A549 (cell line): ENCODE measurements at regions not wholly inside any gene's neighbourhood (a gene's known extent, or its start where the extent isn't known, plus 50 kb on each side); places are given as distances from the start of the nearest gene placed in this dataset.

ENCODE experiments used
- ATAC-seq, 2 experiments: fragments of 200-7000 bp in 1 of 2; fragments of >200 bp in 1 of 2; cut with Nextera tagmentation in 1 of 2; cut with Tn5 transposase in 1 of 2; 3 replicates each; pipeline versions ENCODE4 v1.8.0 to v1.9.1; 2018 to 2020; ENCODE audit warnings: mild to moderate bottlenecking in 1 of 2, moderate library complexity in 1 of 2
- CTCF ChIA-PET: fragments of 300-600 bp; sonication (Branson Sonifier 250); formaldehyde crosslinking; extraction: SDS; loops from one replicate; lab custom pipeline; 2021; ENCODE audit warnings: antibody characterized with exemption, inconsistent platforms; lab: Yijun Ruan, JAX
- POLR2A ChIA-PET: fragments of 350-600 bp; formaldehyde crosslinking; extraction: SDS; loops from one replicate; lab custom pipeline; 2021; ENCODE audit warnings: antibody characterized with exemption, inconsistent platforms; lab: Yijun Ruan, JAX
- DNase-seq, 2 experiments: peaks; one replicate each; pipeline versions ENCODE4 v3.0.0 to v3.0.0-alpha.2; 2011 to 2016; ENCODE audit warnings: low read depth in 1 of 2, low spot score in 1 of 2
- FAIRE-seq: peaks from 2 replicates; lab custom pipeline; 2011; peaks lifted over from hg19 to GRCh38; lab: Jason Lieb, UNC
- H3K27ac ChIP-seq, 2 experiments: fragments of >200 bp; sonication (Bioruptor Twin); formaldehyde crosslinking; 3 replicates each; pipeline ENCODE4 v1.5.1; 2016 to 2017
- H3K4me1 ChIP-seq: fragments of >200 bp; sonication (Bioruptor Twin); formaldehyde crosslinking; 3 replicates; pipeline ENCODE4 v1.6.1; 2016
- H3K4me2 ChIP-seq: fragments of >200 bp; sonication (Bioruptor Twin); formaldehyde crosslinking; 3 replicates; pipeline ENCODE4 v1.6.1; 2016
- H3K4me3 ChIP-seq: fragments of >200 bp; sonication (Bioruptor Twin); formaldehyde crosslinking; 3 replicates; pipeline ENCODE4 v1.5.1; 2016
- H3K9me3 ChIP-seq: fragments of >200 bp; sonication (Bioruptor Twin); formaldehyde crosslinking; 3 replicates; pipeline ENCODE4 v1.6.1; 2016
- CHD2 ChIP-seq: fragments of 150-350 bp; IDR thresholded peaks from 2 replicates; pipeline ENCODE4 v1.6.1; 2014; ENCODE audit warnings: low read length; ENCODE audit not compliant: partially characterized antibody
- CHD4 ChIP-seq: fragments of 200-600 bp; sonication (generic); IDR thresholded peaks from 2 replicates; pipeline ENCODE4 v1.6.1; 2016; ENCODE audit warnings: antibody characterized with exemption, mild to moderate bottlenecking, borderline replicate concordance
- CTCF ChIP-seq: fragments of >200 bp; sonication (Bioruptor Twin); formaldehyde crosslinking; IDR thresholded peaks from 3 replicates; pipeline ENCODE4 v1.5.1; 2016
- EHF ChIP-seq: fragments of 250-450 bp; sonication (Bioruptor Pico); IDR thresholded peaks from 2 replicates; pipeline ENCODE4 v1.5.0; 2020; ENCODE audit warnings: mild to moderate bottlenecking
- HDAC2 ChIP-seq: fragments of 200-600 bp; sonication (generic); IDR thresholded peaks from 2 replicates; pipeline ENCODE4 v1.6.1; 2016
- HOXB13 ChIP-seq: fragments of 250-450 bp; sonication (Bioruptor Pico); IDR thresholded peaks from 2 replicates; pipeline ENCODE4 v1.5.0; 2020; ENCODE audit warnings: low read depth, mild to moderate bottlenecking, moderate library complexity
- KDM1A ChIP-seq: fragments of 200-600 bp; sonication (generic); IDR thresholded peaks from 2 replicates; pipeline ENCODE4 v1.6.1; 2016; ENCODE audit warnings: low read depth, mild to moderate bottlenecking
- MAZ ChIP-seq: fragments of 150-350 bp; IDR thresholded peaks from 2 replicates; pipeline ENCODE4 v1.6.1; 2014; ENCODE audit warnings: antibody characterized with exemption, low read depth, low read length, borderline replicate concordance
- PBX3 ChIP-seq: IDR thresholded peaks from 2 replicates; pipeline ENCODE4 v1.6.1; 2012
- POLR2AphosphoS2 ChIP-seq: conservative IDR thresholded peaks from 2 replicates; pipeline ENCODE4 v1.6.1; 2012; ENCODE audit warnings: low read length, improper control_type of control experiment, inconsistent platforms
- RARB ChIP-seq: fragments of 250-450 bp; sonication (Bioruptor Pico); IDR thresholded peaks from 2 replicates; pipeline ENCODE4 v1.8.0; 2021; ENCODE audit warnings: mild to moderate bottlenecking, moderate library complexity
- REST ChIP-seq: fragments of 200-600 bp; sonication (generic); IDR thresholded peaks from 2 replicates; pipeline ENCODE4 v1.6.1; 2016; ENCODE audit warnings: antibody characterized with exemption, mild to moderate bottlenecking, moderate library complexity
- RNF2 ChIP-seq: fragments of 200-600 bp; sonication (generic); IDR thresholded peaks from 2 replicates; pipeline ENCODE4 v1.6.1; 2016; ENCODE audit warnings: low read depth, mild to moderate bottlenecking, antibody characterized with exemption, moderate library complexity, borderline replicate concordance
- SMC3 ChIP-seq: fragments of >200 bp; sonication (Bioruptor Twin); formaldehyde crosslinking; IDR thresholded peaks from 3 replicates; pipeline ENCODE4 v1.6.1; 2018; ENCODE audit warnings: inconsistent platforms
- ZFP36 ChIP-seq: fragments of 450-650 bp; IDR thresholded peaks from 2 replicates; pipeline ENCODE4 v1.6.1; 2014; ENCODE audit warnings: borderline replicate concordance; ENCODE audit not compliant: partially characterized antibody
- ZNF302 ChIP-seq: fragments of 250-450 bp; sonication (Bioruptor Pico); IDR thresholded peaks from 2 replicates; pipeline ENCODE4 v1.9.0; 2021; ENCODE audit warnings: inconsistent platforms, mild to moderate bottlenecking, moderate library complexity
- WGBS: methylation state at CpG from one replicate; pipeline ENCODE4 v1.1.6; 2017; ENCODE audit errors: missing lambda C conversion rate; 5-methylcytosine and 5-hydroxymethylcytosine counted together

- DNase-seq (no peak), ATAC-seq (no peak), FAIRE-seq (no peak)
- CTCF ChIA-PET, result no interaction called here
- Histone ChIP-seq H3K9me3 (no peaks in the 10 kb centered on the region), H3K4me2 (no peak overlapping the region), H3K4me3 (no peak overlapping the region), H3K4me1 (no peaks in the 10 kb centered on the region), H3K27ac (no peak overlapping the region)
- WGBS, result 50% methylated on average over 8 of the region's 8 CpGs
- TF ChIP-seq ZFP36, result no peak
- TF ChIP-seq PBX3, result no peak
- TF ChIP-seq HOXB13 (CRISPR knock-in tag), result no peak
- no peak for TF ChIP-seq ZNF302 (CRISPR knock-in tag)
- TF ChIP-seq REST, result no peak
- TF ChIP-seq SMC3, result no peak
- POLR2A ChIA-PET, result no interaction called here
Measured at GRCh38 chr1:175881246-175881976, 138.0 kb upstream of the TNR start.

- no peak overlapping the region for H3K4me3 ChIP-seq
- ChIA-PET POLR2A (no interaction called here), CTCF (interaction anchor here (5.0 kb wide), 1 partner anchor 9 kb away, joined by 21 read pairs; no protein-coding TSS in a partner anchor)
- no peak overlapping the region for H3K27ac ChIP-seq
- FAIRE-seq (no peak), DNase-seq (no peak), ATAC-seq (no peak)
- no peaks in the 10 kb centered on the region for H3K9me3 ChIP-seq
- TF ChIP-seq MAZ (no peak), KDM1A (no peak), HOXB13 (CRISPR knock-in tag) (no peak), CHD2 (no peak)
- no peak overlapping the region for H3K4me2 ChIP-seq
- WGBS, result 52% methylated on average over 8 of the region's 8 CpGs
- no peaks in the 10 kb centered on the region for H3K4me1 ChIP-seq
Measured at GRCh38 chr1:175878775-175879174, 135.4 kb upstream of the TNR start.

- WGBS, result 84% methylated on average over 20 of the region's 20 CpGs
- TF ChIP-seq RNF2 (no peak), CHD2 (no peak), CHD4 (no peak), HDAC2 (no peak), POLR2AphosphoS2 (no peak), RARB (CRISPR knock-in tag) (no peak), CTCF (no peak), EHF (CRISPR knock-in tag) (no peak)
- no peak for ATAC-seq
- ChIA-PET POLR2A (no interaction called here), CTCF (interaction anchor here (5.0 kb wide), 1 partner anchor 10 kb away, joined by 21 read pairs; no protein-coding TSS in a partner anchor)
- no peak for FAIRE-seq
- Histone ChIP-seq H3K9me3 (no peaks in the 10 kb centered on the region), H3K4me2 (no peak overlapping the region), H3K4me3 (no peak overlapping the region), H3K27ac (no peak overlapping the region), H3K4me1 (no peaks in the 10 kb centered on the region)
- no peak for DNase-seq
Measured at GRCh38 chr1:175877939-175878737, 134.7 kb upstream of the TNR start.
